Progenitor cell of endocrine pancreas (in vitro differentiated cells): ENCODE measurements at regions not wholly inside any gene's neighbourhood (a gene's known extent, or its start where the extent isn't known, plus 50 kb on each side); places are given as distances from the start of the nearest gene placed in this dataset.
"Not testable (repeated sequence)": the region's sequence is repeated elsewhere in the genome, so short reads cannot be mapped to it uniquely, and the experiment has no call there.

ENCODE experiments used
- DNase-seq: peaks from one replicate; pipeline ENCODE4 v3.0.0; 2021; ENCODE audit warnings: low spot score; ENCODE audit not compliant: unreplicated experiment
- H3K27ac Mint-ChIP-seq: 2 replicates; pipeline ENCODE4 v1.8.0; 2021; ENCODE audit warnings: mild to moderate bottlenecking, moderate library complexity, mixed read lengths
- H3K27me3 Mint-ChIP-seq: 2 replicates; pipeline ENCODE4 v1.8.0; 2021; ENCODE audit warnings: mixed read lengths
- H3K36me3 Mint-ChIP-seq: 2 replicates; pipeline ENCODE4 v1.8.0; 2022; ENCODE audit warnings: mixed read lengths; ENCODE audit not compliant: insufficient read depth
- H3K4me1 Mint-ChIP-seq: 2 replicates; pipeline ENCODE4 v1.8.0; 2021; ENCODE audit warnings: low read depth, mixed read lengths
- H3K4me3 Mint-ChIP-seq: 2 replicates; pipeline ENCODE4 v1.8.0; 2021; ENCODE audit warnings: low read depth, mild to moderate bottlenecking, moderate library complexity, mixed read lengths
- H3K9me3 Mint-ChIP-seq: 2 replicates; pipeline ENCODE4 v1.8.0; 2021; ENCODE audit warnings: low read depth, mixed read lengths
- TF ChIP-seq, protein P1 (sequence below): fragments of 200-600 bp; sonication (generic); IDR thresholded peaks from one replicate; pipeline ENCODE4 v1.5.0; 2021; ENCODE audit warnings: antibody characterized with exemption, mild to moderate bottlenecking; ENCODE audit not compliant: unreplicated experiment

DNA sequence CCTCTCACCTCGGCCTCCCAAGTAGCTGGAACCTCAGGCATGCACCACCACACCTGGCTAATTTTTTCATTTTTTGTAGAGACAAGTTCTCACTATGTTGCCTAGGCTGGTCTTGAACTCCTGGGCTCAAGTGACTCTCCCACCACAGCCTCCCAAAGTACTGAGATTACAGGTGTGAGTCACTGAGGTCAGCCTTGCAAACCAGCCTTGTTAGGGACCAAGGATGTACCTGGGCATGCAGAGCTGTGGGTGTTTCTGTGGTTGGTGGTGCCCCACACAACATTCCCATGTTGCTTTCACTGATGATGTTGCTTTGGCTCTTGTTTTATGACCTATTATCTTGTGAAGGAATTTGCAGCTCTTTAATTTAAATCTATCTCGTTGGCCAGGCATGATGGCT is 54.8 kb downstream of the OTUD1 start:
- Mint-ChIP-seq H3K9me3 (peaks cover 3% of the 10 kb centered on the region), H3K27ac (no peak overlapping the region), H3K36me3 (no peaks in the 10 kb centered on the region), H3K4me3 (no peak overlapping the region), H3K27me3 (peaks cover 15% of the 10 kb centered on the region), H3K4me1 (no peaks in the 10 kb centered on the region)
- no peak for DNase-seq
- TF ChIP-seq, protein P1, sequence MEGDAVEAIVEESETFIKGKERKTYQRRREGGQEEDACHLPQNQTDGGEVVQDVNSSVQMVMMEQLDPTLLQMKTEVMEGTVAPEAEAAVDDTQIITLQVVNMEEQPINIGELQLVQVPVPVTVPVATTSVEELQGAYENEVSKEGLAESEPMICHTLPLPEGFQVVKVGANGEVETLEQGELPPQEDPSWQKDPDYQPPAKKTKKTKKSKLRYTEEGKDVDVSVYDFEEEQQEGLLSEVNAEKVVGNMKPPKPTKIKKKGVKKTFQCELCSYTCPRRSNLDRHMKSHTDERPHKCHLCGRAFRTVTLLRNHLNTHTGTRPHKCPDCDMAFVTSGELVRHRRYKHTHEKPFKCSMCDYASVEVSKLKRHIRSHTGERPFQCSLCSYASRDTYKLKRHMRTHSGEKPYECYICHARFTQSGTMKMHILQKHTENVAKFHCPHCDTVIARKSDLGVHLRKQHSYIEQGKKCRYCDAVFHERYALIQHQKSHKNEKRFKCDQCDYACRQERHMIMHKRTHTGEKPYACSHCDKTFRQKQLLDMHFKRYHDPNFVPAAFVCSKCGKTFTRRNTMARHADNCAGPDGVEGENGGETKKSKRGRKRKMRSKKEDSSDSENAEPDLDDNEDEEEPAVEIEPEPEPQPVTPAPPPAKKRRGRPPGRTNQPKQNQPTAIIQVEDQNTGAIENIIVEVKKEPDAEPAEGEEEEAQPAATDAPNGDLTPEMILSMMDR = no peak

DNA sequence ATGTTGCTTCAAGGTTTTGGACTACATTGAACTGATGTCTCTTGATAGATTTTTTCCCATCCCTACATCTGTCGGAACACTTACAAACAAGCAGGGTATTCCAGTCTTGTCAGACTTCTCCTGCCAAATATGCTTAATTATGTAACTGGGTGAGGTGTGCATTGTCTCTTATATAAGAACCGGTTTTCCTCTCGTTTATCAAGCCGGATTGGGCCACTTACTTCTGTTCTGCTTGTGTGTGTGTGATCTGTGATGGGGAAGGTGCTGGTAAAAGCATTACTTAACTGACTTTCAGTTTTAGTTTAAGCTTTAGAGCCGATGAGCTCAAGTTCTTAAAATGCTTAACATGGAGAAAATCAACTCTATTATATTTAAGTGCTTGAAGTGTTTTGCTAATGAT is 57.9 kb downstream of the OTUD1 start:
- TF ChIP-seq, protein P1 = no peak
- no peak overlapping the region for H3K27ac Mint-ChIP-seq
- H3K27me3 Mint-ChIP-seq = peaks cover 10% of the 10 kb centered on the region
- no peak overlapping the region for H3K4me3 Mint-ChIP-seq
- H3K9me3 Mint-ChIP-seq = no peaks in the 10 kb centered on the region
- no peak for DNase-seq
- peaks cover 5% of the 10 kb centered on the region for H3K4me1 Mint-ChIP-seq
- no peaks in the 10 kb centered on the region for H3K36me3 Mint-ChIP-seq

DNA sequence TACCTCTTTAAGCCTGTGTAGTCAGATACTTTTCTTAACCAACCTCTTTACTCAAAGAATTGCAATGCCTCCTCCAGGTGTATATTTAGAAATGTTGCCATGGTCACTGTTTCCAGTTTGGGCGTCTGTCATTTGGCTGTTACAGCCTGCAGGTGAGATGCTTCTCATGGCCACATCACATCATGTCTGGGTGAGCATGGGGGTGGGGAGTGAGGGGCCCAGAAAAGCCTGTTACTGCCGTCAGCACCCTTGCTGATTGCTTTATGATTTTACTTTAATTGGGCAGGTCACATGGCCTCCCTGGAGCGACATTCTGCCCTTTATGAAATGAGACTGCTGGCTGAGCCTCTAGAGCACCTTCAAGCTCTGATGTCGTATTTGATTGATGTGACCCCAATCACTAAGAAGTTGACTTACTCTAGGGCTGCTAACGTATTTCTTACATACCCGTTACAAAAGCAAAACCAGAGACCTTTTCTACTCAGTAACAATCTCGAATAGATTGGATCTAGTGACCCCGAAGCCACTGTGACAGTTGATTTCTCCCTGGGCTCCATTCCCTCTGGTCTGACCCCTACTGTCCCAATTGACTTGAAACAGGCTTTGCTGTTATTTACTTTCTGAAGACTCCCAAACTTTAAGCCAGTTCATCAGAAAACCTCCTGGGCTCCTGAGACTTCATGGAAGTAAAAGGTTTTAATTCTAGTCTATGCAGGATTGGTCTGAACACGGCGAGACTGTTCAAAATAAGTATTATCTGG is 60.7 kb downstream of the OTUD1 start:
- H3K36me3 Mint-ChIP-seq = no peaks in the 10 kb centered on the region
- peaks cover 5% of the 10 kb centered on the region for H3K4me1 Mint-ChIP-seq
- TF ChIP-seq, protein P1 = no peak
- H3K4me3 Mint-ChIP-seq = no peak overlapping the region
- no peaks in the 10 kb centered on the region for H3K9me3 Mint-ChIP-seq
- no peak overlapping the region for H3K27ac Mint-ChIP-seq
- peaks cover 6% of the 10 kb centered on the region for H3K27me3 Mint-ChIP-seq
- DNase-seq = no peak

DNA sequence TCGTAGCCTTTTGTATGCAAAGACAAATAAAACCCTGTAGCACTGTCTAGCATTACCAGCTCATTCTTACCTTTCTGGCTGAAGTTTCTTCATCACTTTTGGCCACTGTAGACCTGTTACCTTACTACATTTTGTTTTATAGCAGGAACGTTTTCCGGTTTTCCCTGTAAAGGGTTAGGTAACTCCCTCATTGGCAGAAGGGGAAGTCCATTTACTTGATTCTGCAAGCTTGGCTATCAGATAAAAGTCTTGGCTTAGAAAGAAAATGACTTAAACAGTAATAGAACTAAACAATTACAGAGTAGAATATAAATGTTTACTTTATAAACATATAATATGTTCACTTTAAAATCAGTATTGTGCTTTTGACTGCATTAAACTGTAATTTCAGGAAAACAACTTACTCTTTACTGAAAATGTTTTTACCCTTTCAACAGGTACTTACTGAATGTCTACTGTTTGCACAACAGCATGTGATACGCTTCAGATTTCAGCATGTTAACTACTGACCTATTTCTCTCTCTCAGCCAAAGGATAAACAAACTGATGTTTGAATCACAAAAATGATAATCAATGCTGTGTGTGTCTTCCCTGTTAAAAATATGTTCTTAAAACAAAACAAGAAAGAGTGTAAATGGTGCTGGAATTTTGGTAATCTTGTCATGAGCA is 67.1 kb downstream of the OTUD1 start:
- no peak for DNase-seq
- Mint-ChIP-seq H3K4me3 (no peak overlapping the region), H3K27me3 (no peaks in the 10 kb centered on the region), H3K4me1 (peaks cover 1% of the 10 kb centered on the region), H3K36me3 (peaks cover 1% of the 10 kb centered on the region), H3K9me3 (peaks cover 12% of the 10 kb centered on the region), H3K27ac (no peak overlapping the region)
- TF ChIP-seq, protein P1 = no peak

DNA sequence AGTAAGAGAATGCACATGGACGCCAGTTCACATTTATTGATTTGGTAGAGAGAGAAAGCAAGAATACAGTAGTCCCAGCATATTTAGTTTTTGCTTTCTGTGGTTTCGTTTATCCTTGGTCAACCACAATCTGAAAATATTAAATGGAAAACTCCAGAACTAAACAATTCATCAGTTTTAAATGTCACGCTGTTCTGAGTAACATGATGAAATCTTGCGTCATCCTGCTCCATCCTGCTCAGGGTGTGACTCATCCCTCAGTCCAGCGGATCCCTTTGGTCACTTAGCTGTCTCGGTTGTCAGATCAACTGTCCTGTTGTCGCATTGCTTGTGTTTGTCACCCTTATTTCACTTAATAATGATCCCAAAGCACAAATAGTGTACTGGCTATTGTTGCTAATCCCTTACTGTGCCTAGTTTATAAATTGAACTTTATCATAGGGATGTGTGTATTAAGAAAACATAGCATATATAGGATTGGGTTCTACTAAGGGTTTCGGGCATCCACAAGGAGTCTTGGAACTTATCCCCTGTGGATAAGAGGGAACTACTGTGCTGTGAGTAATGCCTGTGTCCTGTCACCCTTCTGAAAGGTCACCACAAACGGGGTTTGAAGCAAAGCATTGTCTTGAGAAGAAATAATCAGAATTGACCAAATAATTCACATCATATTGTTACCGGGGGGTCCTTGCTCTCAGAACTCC is 73.6 kb downstream of the OTUD1 start:
- Mint-ChIP-seq H3K9me3 (peaks cover 20% of the 10 kb centered on the region), H3K27me3 (peaks cover 13% of the 10 kb centered on the region), H3K27ac (peak overlapping the region; percentile 20), H3K4me3 (no peak overlapping the region), H3K36me3 (peaks cover 1% of the 10 kb centered on the region), H3K4me1 (no peaks in the 10 kb centered on the region)
- DNase-seq = no peak
- TF ChIP-seq, protein P1 = no peak

DNA sequence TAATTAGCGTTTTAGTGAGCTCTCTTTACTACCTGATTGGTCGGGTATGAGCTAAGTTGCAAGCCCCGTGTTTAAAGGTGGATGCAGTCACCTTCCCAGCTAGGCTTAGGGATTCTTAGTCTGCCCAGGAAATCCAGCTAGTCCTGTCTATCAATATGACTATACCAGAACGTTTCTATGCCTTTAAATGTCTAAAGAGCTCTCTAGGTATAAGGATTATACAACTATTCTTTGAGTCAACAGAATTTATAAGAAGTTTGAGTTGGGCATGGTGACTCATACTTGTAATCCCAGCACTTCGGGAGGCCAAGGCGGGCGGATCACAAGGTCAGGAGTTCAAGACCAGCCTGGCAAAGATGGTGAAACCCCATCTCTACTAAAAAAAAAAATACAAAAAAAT is 74.7 kb downstream of the OTUD1 start:
- not testable (repeated sequence) for DNase-seq, H3K4me1 Mint-ChIP-seq
- peaks cover 13% of the 10 kb centered on the region for H3K27me3 Mint-ChIP-seq

More for the DNA sequence above, 74.7 kb downstream of the OTUD1 start:
- peaks cover 17% of the 10 kb centered on the region for H3K9me3 Mint-ChIP-seq
- H3K27ac Mint-ChIP-seq, H3K4me3 Mint-ChIP-seq, H3K36me3 Mint-ChIP-seq: not testable (repeated sequence)
